ENCODE measurements at regions not wholly inside any gene's neighbourhood (a gene's known extent, or its start where the extent isn't known, plus 50 kb on each side); places are given as distances from the start of the nearest gene placed in this dataset.

GRCh38 chr2:160910681-160911080 lies 249.5 kb upstream of the TANK start:
- H2AFZ ChIP-seq (ENCODE audit: control insufficient read depth, low read length) = no peak overlapping the region
- H3K27ac ChIP-seq (ENCODE audit: control insufficient read depth, insufficient read depth, low read length) = no peak overlapping the region
- H3K4me3 ChIP-seq (ENCODE audit: control insufficient read depth in 2 of 3, extremely low read depth in 1 of 3, insufficient read depth in 2 of 3, low read depth in 1 of 3, low read length in 3 of 3) = no peak overlapping the region
- no peaks in the 10 kb centered on the region for H3K9me3 ChIP-seq (ENCODE audit: control insufficient read depth, low read depth, low read length)
- dilution Hi-C loops (cut with MboI; ENCODE audit: extremely low pct_ligation_motif_present, low sequenced_read_pairs) = no loop called here
- no peaks in the 10 kb centered on the region for H4K20me1 ChIP-seq (ENCODE audit: control insufficient read depth, extremely low read depth, insufficient read depth, low read length)
- no peak for DNase-seq (ENCODE audit: low read depth, low spot score)
- H3K79me2 ChIP-seq (ENCODE audit: control insufficient read depth, insufficient read depth, low read length) = no peaks in the 10 kb centered on the region
- H3K36me3 ChIP-seq (ENCODE audit: control insufficient read depth in 2 of 2, extremely low read depth in 1 of 2, insufficient read depth in 2 of 2, low read length in 2 of 2) = no peaks in the 10 kb centered on the region
- FAIRE-seq = no peak
- H3K4me1 ChIP-seq (ENCODE audit: control insufficient read depth, extremely low read depth, insufficient read depth, low read length) = peaks cover 12% of the 10 kb centered on the region
- no peak for TF ChIP-seq EZH2 (IDR thresholded peaks at IDR 0.05; ENCODE audit: low read length)
- no peak for TF ChIP-seq CTCF (optimal IDR thresholded peaks at IDR 0.05 in 1 of 3, IDR thresholded peaks at IDR 0.05 in 1 of 3, conservative IDR thresholded peaks at IDR 0.05 in 1 of 3; ENCODE audit: extremely low read depth in 1 of 3, insufficient read depth in 2 of 3, low read length in 3 of 3)
- no peaks in the 10 kb centered on the region for H3K9me1 ChIP-seq (ENCODE audit: control insufficient read depth, extremely low read depth, insufficient read depth, low read length)
- no peak overlapping the region for H3K4me2 ChIP-seq (ENCODE audit: control insufficient read depth, extremely low read depth, insufficient read depth, low read depth, low read length)
- no peaks in the 10 kb centered on the region for H3K27me3 ChIP-seq (ENCODE audit: control insufficient read depth, extremely low read depth, insufficient read depth, low read length)
- H3K9ac ChIP-seq (ENCODE audit: control insufficient read depth, extremely low read depth, insufficient read depth, low read length) = no peak overlapping the region

GRCh38 chr2:160911258-160911657 lies 249.0 kb upstream of the TANK start:
- Histone ChIP-seq H4K20me1 (ENCODE audit: control insufficient read depth, extremely low read depth, insufficient read depth, low read length) (no peaks in the 10 kb centered on the region), H3K27me3 (ENCODE audit: control insufficient read depth, extremely low read depth, insufficient read depth, low read length) (no peaks in the 10 kb centered on the region), H2AFZ (ENCODE audit: control insufficient read depth, low read length) (no peak overlapping the region), H3K9me3 (ENCODE audit: control insufficient read depth, low read depth, low read length) (no peaks in the 10 kb centered on the region), H3K4me2 (ENCODE audit: control insufficient read depth, extremely low read depth, insufficient read depth, low read depth, low read length) (no peak overlapping the region), H3K36me3 (ENCODE audit: control insufficient read depth in 2 of 2, extremely low read depth in 1 of 2, insufficient read depth in 2 of 2, low read length in 2 of 2) (no peaks in the 10 kb centered on the region), H3K4me3 (ENCODE audit: control insufficient read depth in 2 of 3, extremely low read depth in 1 of 3, insufficient read depth in 2 of 3, low read depth in 1 of 3, low read length in 3 of 3) (no peak overlapping the region), H3K4me1 (ENCODE audit: control insufficient read depth, extremely low read depth, insufficient read depth, low read length) (peaks cover 12% of the 10 kb centered on the region), H3K27ac (ENCODE audit: control insufficient read depth, insufficient read depth, low read length) (no peak overlapping the region), H3K9ac (ENCODE audit: control insufficient read depth, extremely low read depth, insufficient read depth, low read length) (no peak overlapping the region), H3K9me1 (ENCODE audit: control insufficient read depth, extremely low read depth, insufficient read depth, low read length) (no peaks in the 10 kb centered on the region), H3K79me2 (ENCODE audit: control insufficient read depth, insufficient read depth, low read length) (no peaks in the 10 kb centered on the region)
- FAIRE-seq (no peak), DNase-seq (ENCODE audit: low read depth, low spot score) (no peak)
- dilution Hi-C loops (cut with MboI; ENCODE audit: extremely low pct_ligation_motif_present, low sequenced_read_pairs) = no loop called here
- TF ChIP-seq CTCF (optimal IDR thresholded peaks at IDR 0.05 in 1 of 3, IDR thresholded peaks at IDR 0.05 in 1 of 3, conservative IDR thresholded peaks at IDR 0.05 in 1 of 3; ENCODE audit: extremely low read depth in 1 of 3, insufficient read depth in 2 of 3, low read length in 3 of 3) (no peak), EZH2 (IDR thresholded peaks at IDR 0.05; ENCODE audit: low read length) (no peak)

Measured in keratinocyte (primary cell).